Right lobe of liver (tissue), 6 donors: ENCODE measurements at regions not wholly inside any gene's neighbourhood (a gene's known extent, or its start where the extent isn't known, plus 50 kb on each side); places are given as distances from the start of the nearest gene placed in this dataset.

Source experiments
- ATAC-seq, 4 donors: fragments of 200-7000 bp; cut with Tn5 transposase; one replicate each; pipeline ENCODE4 v1.9.1; 2020; ENCODE audit warnings: mild to moderate bottlenecking in 4 of 4, moderate library complexity in 4 of 4
- DNase-seq, 3 donors: peaks; one replicate each; pipeline ENCODE4 v3.0.0-alpha.2; 2020
- H3K27ac ChIP-seq, 3 donors: fragments of 200-600 bp; one replicate each; pipeline ENCODE4 v1.8.0; 2022
- H3K27me3 ChIP-seq, 2 donors: fragments of 200-600 bp; one replicate each; pipeline ENCODE4 v1.8.0; 2022
- H3K36me3 ChIP-seq, 4 donors: fragments of 200-600 bp; sonication (generic) in 1 of 4; one replicate each; pipeline versions ENCODE4 v1.5.1 to v1.8.0; 2017 to 2022; ENCODE audit warnings: control low read depth in 1 of 4
- H3K4me1 ChIP-seq, 4 donors: fragments of 200-600 bp; sonication (generic) in 1 of 4; one replicate each; pipeline versions ENCODE4 v1.5.1 to v1.8.0; 2017 to 2022; ENCODE audit warnings: control low read depth in 1 of 4
- H3K4me3 ChIP-seq, 3 donors: fragments of 200-600 bp; one replicate each; pipeline ENCODE4 v1.8.0; 2022
- H3K9me3 ChIP-seq, 4 donors: fragments of 200-600 bp; sonication (generic) in 1 of 4; one replicate each; pipeline versions ENCODE4 v1.5.1 to v1.8.0; 2017 to 2022; ENCODE audit warnings: control low read depth in 1 of 4
- POLR2A ChIP-seq: fragments of 450-650 bp; IDR thresholded peaks from one replicate; pipeline ENCODE4 v1.6.1; 2017; ENCODE audit warnings: antibody characterized with exemption, mild to moderate bottlenecking
- WGBS: methylation state at CpG from one replicate; pipeline ENCODE4 v1.1.6; 2018; ENCODE audit warnings: low coverage, low lambda C conversion rate; ENCODE audit not compliant: insufficient coverage; ENCODE audit errors: missing lambda C conversion rate; 5-methylcytosine and 5-hydroxymethylcytosine counted together
- intact Hi-C, 2 donors: fragments of 100-400 bp; cut with DNase I; formaldehyde crosslinking; loops; one replicate each; pipeline versions ENCODE4 v1.11.2 to v1.14.1; 2022
- TF ChIP-seq, protein P1 (sequence below), 4 donors: fragments of 200-600 bp in 3 of 4; fragments of 450-650 bp in 1 of 4; IDR thresholded peaks; one replicate each; pipeline versions ENCODE4 v1.5.1 to v1.8.0; 2016 to 2022; ENCODE audit warnings: antibody characterized with exemption in 4 of 4, mild to moderate bottlenecking in 2 of 4
- donor health status: DM: no; HTN: yes; CAD: no.
- donor health status: DM: no; HTN: no; CAD: no.
- donor health status: DM: no; HTN: no; CAD: no.
- donor health status: DM: no; HTN: yes; CAD: no.
- donor health status: DM: no; HTN: yes; CAD: no.

DNA sequence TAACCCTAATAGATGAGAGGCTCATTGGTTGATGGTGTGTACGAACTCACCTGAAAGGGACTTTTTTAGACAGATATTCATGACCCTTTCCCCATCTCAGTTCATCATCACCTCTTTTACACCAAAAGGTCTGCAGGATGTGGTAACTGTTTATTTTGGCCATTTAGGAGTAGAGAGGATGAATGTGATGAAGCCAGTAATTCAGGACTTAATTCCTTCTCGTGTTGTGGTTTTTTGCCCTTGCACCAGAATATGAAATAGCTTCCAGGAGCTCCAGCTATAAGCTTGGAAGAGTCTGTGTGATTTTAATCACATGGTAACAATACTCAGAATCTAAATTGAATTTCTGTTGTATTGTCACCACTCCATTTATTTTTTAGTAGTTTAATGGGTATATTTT, 189.4 kb upstream of the KCTD3 start:
- Histone ChIP-seq H3K36me3 (no peaks in the 10 kb centered on the region), H3K4me1 (no peaks in the 10 kb centered on the region), H3K4me3 (no peak overlapping the region), H3K27me3 (no peaks in the 10 kb centered on the region), H3K9me3 (no peaks in the 10 kb centered on the region), H3K27ac (no peak overlapping the region)
- DNase-seq = no peak
- TF ChIP-seq, protein P1, sequence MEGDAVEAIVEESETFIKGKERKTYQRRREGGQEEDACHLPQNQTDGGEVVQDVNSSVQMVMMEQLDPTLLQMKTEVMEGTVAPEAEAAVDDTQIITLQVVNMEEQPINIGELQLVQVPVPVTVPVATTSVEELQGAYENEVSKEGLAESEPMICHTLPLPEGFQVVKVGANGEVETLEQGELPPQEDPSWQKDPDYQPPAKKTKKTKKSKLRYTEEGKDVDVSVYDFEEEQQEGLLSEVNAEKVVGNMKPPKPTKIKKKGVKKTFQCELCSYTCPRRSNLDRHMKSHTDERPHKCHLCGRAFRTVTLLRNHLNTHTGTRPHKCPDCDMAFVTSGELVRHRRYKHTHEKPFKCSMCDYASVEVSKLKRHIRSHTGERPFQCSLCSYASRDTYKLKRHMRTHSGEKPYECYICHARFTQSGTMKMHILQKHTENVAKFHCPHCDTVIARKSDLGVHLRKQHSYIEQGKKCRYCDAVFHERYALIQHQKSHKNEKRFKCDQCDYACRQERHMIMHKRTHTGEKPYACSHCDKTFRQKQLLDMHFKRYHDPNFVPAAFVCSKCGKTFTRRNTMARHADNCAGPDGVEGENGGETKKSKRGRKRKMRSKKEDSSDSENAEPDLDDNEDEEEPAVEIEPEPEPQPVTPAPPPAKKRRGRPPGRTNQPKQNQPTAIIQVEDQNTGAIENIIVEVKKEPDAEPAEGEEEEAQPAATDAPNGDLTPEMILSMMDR (IDR thresholded peaks at IDR 0.05) = no peak
- TF ChIP-seq POLR2A = no peak
- ATAC-seq = no peak
- intact Hi-C loops = no loop called here
- WGBS = 58% methylated on average over 2 of the region's 2 CpGs

DNA sequence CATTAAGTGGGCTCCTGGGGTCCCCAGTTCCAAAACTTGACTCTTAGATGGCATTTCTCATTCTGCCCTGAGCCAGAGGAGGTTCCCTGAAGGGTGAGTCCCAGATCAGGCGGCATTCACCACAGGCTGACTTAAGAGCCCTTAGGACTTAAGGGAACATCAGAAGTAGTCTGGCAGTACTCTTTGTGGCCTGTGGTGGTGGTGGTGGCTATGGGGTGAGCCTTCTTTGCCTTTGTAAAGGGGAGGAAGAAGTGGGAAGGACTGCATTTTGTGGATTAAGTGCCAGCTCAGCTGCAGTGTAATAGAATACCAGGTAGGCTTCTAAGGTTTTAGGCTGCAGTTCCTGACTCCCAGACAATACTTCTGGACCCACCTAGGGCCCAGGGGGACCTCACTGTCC, 186.5 kb upstream of the KCTD3 start:
- TF ChIP-seq POLR2A = no peak
- TF ChIP-seq, protein P1 (IDR thresholded peaks at IDR 0.05) = no peak
- no peaks in the 10 kb centered on the region for H3K4me1 ChIP-seq
- no peak for ATAC-seq
- H3K27ac ChIP-seq = no peak overlapping the region
- no peak overlapping the region for H3K4me3 ChIP-seq
- no peak for DNase-seq
- H3K9me3 ChIP-seq = no peaks in the 10 kb centered on the region
- H3K27me3 ChIP-seq = no peaks in the 10 kb centered on the region
- intact Hi-C loops = no loop called here
- H3K36me3 ChIP-seq = no peaks in the 10 kb centered on the region
- WGBS = no CpG with 5 or more reads among the region's 1 CpG

GRCh38 chr1:215393476-215393875, 173.6 kb upstream of the KCTD3 start:
- WGBS = 83% methylated on average over 1 of the region's 1 CpG
- H3K4me3 ChIP-seq = no peak overlapping the region
- H3K27me3 ChIP-seq = no peaks in the 10 kb centered on the region
- H3K4me1 ChIP-seq = no peaks in the 10 kb centered on the region
- no peak for TF ChIP-seq POLR2A
- TF ChIP-seq, protein P1 (IDR thresholded peaks at IDR 0.05) = no peak
- DNase-seq (no peak), ATAC-seq (no peak)
- no peaks in the 10 kb centered on the region for H3K9me3 ChIP-seq
- no peak overlapping the region for H3K27ac ChIP-seq
- no peaks in the 10 kb centered on the region for H3K36me3 ChIP-seq
- intact Hi-C loops = no loop called here

DNA sequence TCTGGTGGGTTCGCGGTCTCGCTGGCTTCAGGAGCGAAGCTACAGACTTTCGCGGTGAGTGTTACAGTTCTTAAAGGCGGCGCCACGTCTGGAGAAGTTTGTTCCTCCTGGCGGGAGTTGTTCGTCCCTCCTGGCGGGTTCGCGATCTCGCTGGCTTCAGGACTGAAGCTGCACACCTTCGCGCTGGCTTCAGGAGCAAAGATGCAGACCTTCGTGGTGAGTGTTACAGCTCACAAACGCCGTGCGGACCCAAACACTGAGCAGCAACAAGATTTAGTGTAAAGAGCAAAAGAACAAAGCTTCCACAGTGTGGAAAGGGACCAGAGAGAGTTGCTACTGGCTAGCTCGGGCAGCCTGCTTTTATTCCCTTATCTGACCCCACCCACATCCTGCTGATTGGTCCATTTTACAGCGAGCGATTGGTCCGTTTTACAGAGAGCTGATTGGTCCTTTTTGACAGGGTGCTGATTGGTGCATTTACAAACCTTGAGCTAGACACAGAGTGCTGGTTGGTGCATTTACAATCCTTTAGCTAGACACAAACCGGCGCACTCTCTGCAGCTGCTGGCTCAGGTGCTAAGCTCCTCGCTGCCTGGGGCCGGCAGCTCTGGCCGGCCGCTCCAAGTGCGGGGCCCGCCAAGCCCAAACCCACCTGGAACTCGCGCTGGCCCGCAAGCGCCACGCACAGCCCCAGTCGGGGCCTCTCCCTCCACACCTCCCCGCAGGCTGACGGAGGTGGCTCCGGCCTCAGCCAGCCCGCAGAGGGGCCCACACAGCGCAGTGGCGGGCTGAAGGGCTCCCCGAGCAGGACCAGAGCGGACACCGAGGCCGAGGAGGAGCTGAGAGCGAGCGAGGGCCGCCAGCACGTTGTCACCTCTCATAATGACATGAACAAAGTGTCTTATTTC, 172.8 kb upstream of the KCTD3 start:
- 81% methylated on average over 10 of the region's 53 CpGs for WGBS
- intact Hi-C loops = no loop called here
- Histone ChIP-seq H3K27ac (no peak overlapping the region), H3K9me3 (no peaks in the 10 kb centered on the region), H3K27me3 (no peaks in the 10 kb centered on the region), H3K4me1 (no peaks in the 10 kb centered on the region), H3K36me3 (no peaks in the 10 kb centered on the region), H3K4me3 (no peak overlapping the region)
- TF ChIP-seq, protein P1 (IDR thresholded peaks at IDR 0.05) = no peak
- no peak for TF ChIP-seq POLR2A
- no peak for ATAC-seq
- DNase-seq = no peak
